SK-N-SH (cell line): ENCODE measurements at regions not wholly inside any gene's neighbourhood (a gene's known extent, or its start where the extent isn't known, plus 50 kb on each side); places are given as distances from the start of the nearest gene placed in this dataset.

Source experiments
- CTCF ChIA-PET: fragments of 300-600, 350-600 bp; formaldehyde crosslinking; extraction: SDS; loops from one replicate; lab custom pipeline; 2021; lab: Yijun Ruan, JAX
- POLR2A ChIA-PET: fragments of 350-600 bp; sonication (Branson Sonifier 250); formaldehyde crosslinking; extraction: SDS; loops from one replicate; lab custom pipeline; 2020; ENCODE audit warnings: antibody characterized with exemption, inconsistent platforms; lab: Yijun Ruan, JAX
- DNase-seq: peaks from one replicate; pipeline ENCODE4 v3.0.0; 2012
- H2AFZ ChIP-seq: fragments of 200-600 bp; sonication (generic); 2 replicates; pipeline ENCODE4 v1.8.1; 2016; ENCODE audit warnings: antibody characterized with exemption, mild to moderate bottlenecking, low read depth
- H3F3A ChIP-seq: fragments of 200-600 bp; sonication (generic); replicated peaks from 2 replicates; pipeline ENCODE3; 2016; ENCODE audit warnings: antibody characterized with exemption, mild to moderate bottlenecking; ENCODE audit not compliant: insufficient read depth
- H3K27ac ChIP-seq, 2 experiments: fragments of 200-500 bp in 1 of 2; fragments of 200-600 bp in 1 of 2; sonication (Bioruptor generic) in 1 of 2; sonication (generic), shearing (Covaris generic) in 1 of 2; 2 replicates each; pipeline versions ENCODE4 v1.5.1 to v1.6.1; 2014 to 2016; ENCODE audit warnings: low read depth in 2 of 2, inconsistent platforms in 1 of 2, low read length in 1 of 2, mild to moderate bottlenecking in 1 of 2, mixed read lengths in 1 of 2
- H3K27me3 ChIP-seq: fragments of 200-600 bp; sonication (generic), shearing (Covaris generic); 2 replicates; pipeline ENCODE4 v1.6.1; 2016; ENCODE audit warnings: mixed run types; ENCODE audit not compliant: insufficient read depth
- H3K36me3 ChIP-seq, 2 experiments: fragments of 200-500 bp in 1 of 2; fragments of 200-600 bp in 1 of 2; sonication (Bioruptor generic) in 1 of 2; sonication (generic) in 1 of 2; replicated peaks in 1 of 2; 2 replicates each; pipeline versions ENCODE3 to v1.5.1; 2014 to 2016; ENCODE audit warnings: low read length in 1 of 2, mild to moderate bottlenecking in 1 of 2; ENCODE audit not compliant: insufficient read depth in 2 of 2, control insufficient read depth in 1 of 2
- H3K4me1 ChIP-seq, 2 experiments: fragments of 200-500 bp in 1 of 2; fragments of 200-600 bp in 1 of 2; sonication (Bioruptor generic) in 1 of 2; sonication (generic), shearing (Covaris generic) in 1 of 2; 2 replicates each; pipeline versions ENCODE4 v1.5.1 to v1.6.1; 2014 to 2016; ENCODE audit warnings: low read depth in 1 of 2, low read length in 1 of 2, mixed run types in 1 of 2; ENCODE audit not compliant: insufficient read depth in 2 of 2, control insufficient read depth in 1 of 2
- H3K4me2 ChIP-seq: fragments of 200-600 bp; sonication (generic), shearing (Covaris generic); 2 replicates; pipeline ENCODE4 v1.6.1; 2017; ENCODE audit warnings: mixed run types
- H3K4me3 ChIP-seq, 2 experiments: fragments of 200-500 bp in 1 of 2; fragments of 200-600 bp in 1 of 2; sonication (Bioruptor generic) in 1 of 2; sonication (generic), shearing (Covaris generic) in 1 of 2; 2 replicates each; pipeline versions ENCODE4 v1.5.1 to v1.8.1; 2014 to 2016; ENCODE audit warnings: low read depth in 2 of 2, inconsistent platforms in 1 of 2, low read length in 1 of 2, mild to moderate bottlenecking in 1 of 2, mixed read lengths in 1 of 2, moderate library complexity in 1 of 2
- H3K79me2 ChIP-seq: fragments of 200-600 bp; sonication (generic); 2 replicates; pipeline ENCODE4 v1.8.1; 2017; ENCODE audit warnings: mild to moderate bottlenecking; ENCODE audit not compliant: insufficient read depth
- H3K9ac ChIP-seq: fragments of 200-600 bp; sonication (generic); 2 replicates; pipeline ENCODE4 v1.6.1; 2017; ENCODE audit warnings: mixed run types
- H3K9me2 ChIP-seq: fragments of 200-600 bp; sonication (generic); 2 replicates; pipeline ENCODE4 v1.6.1; 2017; ENCODE audit warnings: mixed run types
- H3K9me3 ChIP-seq: fragments of 200-600 bp; sonication (generic); 2 replicates; pipeline ENCODE4 v1.6.1; 2017; ENCODE audit warnings: mixed run types, mild to moderate bottlenecking, moderate library complexity
- H4K20me1 ChIP-seq: fragments of 200-600 bp; sonication (generic); 2 replicates; pipeline ENCODE4 v1.6.1; 2017; ENCODE audit warnings: mild to moderate bottlenecking, mixed run types; ENCODE audit not compliant: insufficient read depth
- ELF1 ChIP-seq: IDR thresholded peaks from 2 replicates; pipeline ENCODE4 v1.4.0; 2012
- EZH2phosphoT487 ChIP-seq: fragments of 200-600 bp; sonication (generic); IDR thresholded peaks from 2 replicates; pipeline ENCODE4 v1.6.1; 2017; ENCODE audit warnings: low read depth, mixed run types, mild to moderate bottlenecking, antibody characterized with exemption, moderate library complexity, borderline replicate concordance
- FOSL2 ChIP-seq: IDR thresholded peaks from 2 replicates; pipeline ENCODE4 v1.4.0; 2012; ENCODE audit warnings: low read depth, mild to moderate bottlenecking, moderate library complexity, borderline replicate concordance
- FOXM1 ChIP-seq: IDR thresholded peaks from 2 replicates; pipeline ENCODE4 v1.4.0; 2012; ENCODE audit warnings: low read depth, mild to moderate bottlenecking
- MEF2A ChIP-seq: IDR thresholded peaks from 2 replicates; pipeline ENCODE4 v1.4.0; 2012; ENCODE audit warnings: low read depth, borderline replicate concordance
- MXI1 ChIP-seq: IDR thresholded peaks from 2 replicates; pipeline ENCODE4 v1.6.1; 2012; ENCODE audit warnings: mild to moderate bottlenecking, low read depth, low read length, improper control_type of control experiment
- NFIC ChIP-seq: IDR thresholded peaks from 2 replicates; pipeline ENCODE4 v1.4.0; 2012; ENCODE audit warnings: borderline replicate concordance
- NRF1 ChIP-seq: IDR thresholded peaks from 2 replicates; pipeline ENCODE4 v1.6.1; 2012; ENCODE audit warnings: low read depth, mild to moderate bottlenecking, low read length
- POLR2AphosphoS5 ChIP-seq: IDR thresholded peaks from 2 replicates; pipeline ENCODE4 v1.6.1; 2012; ENCODE audit warnings: low read depth, low read length
- RAD21 ChIP-seq: IDR thresholded peaks from 2 replicates; pipeline ENCODE4 v1.6.1; 2012; ENCODE audit warnings: mild to moderate bottlenecking, low read length
- RCOR1 ChIP-seq: fragments of 150-350 bp; IDR thresholded peaks from 2 replicates; pipeline ENCODE4 v1.6.1; 2017; ENCODE audit warnings: antibody characterized with exemption, low read length
- RFX5 ChIP-seq: IDR thresholded peaks from 2 replicates; pipeline ENCODE4 v1.6.1; 2012; ENCODE audit warnings: mild to moderate bottlenecking, improper control_type of control experiment, low read length
- RXRA ChIP-seq: IDR thresholded peaks from 2 replicates; pipeline ENCODE4 v1.4.0; 2012; ENCODE audit warnings: low read depth, mild to moderate bottlenecking, borderline replicate concordance
- SIN3A ChIP-seq: IDR thresholded peaks from 2 replicates; pipeline ENCODE4 v1.6.1; 2012; ENCODE audit warnings: low read depth, mild to moderate bottlenecking, low read length, moderate library complexity, borderline replicate concordance
- SMC3 ChIP-seq: IDR thresholded peaks from 2 replicates; pipeline ENCODE4 v1.6.1; 2012; ENCODE audit warnings: low read depth, low read length, improper control_type of control experiment
- TAF1 ChIP-seq: IDR thresholded peaks from 2 replicates; pipeline ENCODE4 v1.6.1; 2012; ENCODE audit warnings: low read depth, mild to moderate bottlenecking, low read length, moderate library complexity, borderline replicate concordance
- TEAD4 ChIP-seq: IDR thresholded peaks from 2 replicates; pipeline ENCODE4 v1.4.0; 2012; ENCODE audit warnings: mild to moderate bottlenecking, borderline replicate concordance; ENCODE audit not compliant: insufficient read depth
- WGBS: methylation state at CpG from one replicate; pipeline ENCODE4 v1.1.6; 2017; ENCODE audit warnings: low lambda C conversion rate; 5-methylcytosine and 5-hydroxymethylcytosine counted together
- TF ChIP-seq, protein P1 (sequence below): fragments of 150-350 bp; IDR thresholded peaks from 2 replicates; pipeline ENCODE4 v1.6.1; 2016; ENCODE audit warnings: mild to moderate bottlenecking, low read depth, low read length
- TF ChIP-seq, protein P2 (sequence below): fragments of 150-350 bp; IDR thresholded peaks from 2 replicates; pipeline ENCODE4 v1.6.1; 2017; ENCODE audit warnings: antibody characterized with exemption, low read length, low read depth, borderline replicate concordance
- TF ChIP-seq, protein P3 (sequence below): IDR thresholded peaks from 2 replicates; pipeline ENCODE4 v1.4.0; 2012; ENCODE audit warnings: low read depth
- TF ChIP-seq, protein P4 (sequence below): IDR thresholded peaks from 2 replicates; pipeline ENCODE4 v1.6.1; 2012; ENCODE audit warnings: mild to moderate bottlenecking, low read depth, low read length, moderate library complexity

DNA sequence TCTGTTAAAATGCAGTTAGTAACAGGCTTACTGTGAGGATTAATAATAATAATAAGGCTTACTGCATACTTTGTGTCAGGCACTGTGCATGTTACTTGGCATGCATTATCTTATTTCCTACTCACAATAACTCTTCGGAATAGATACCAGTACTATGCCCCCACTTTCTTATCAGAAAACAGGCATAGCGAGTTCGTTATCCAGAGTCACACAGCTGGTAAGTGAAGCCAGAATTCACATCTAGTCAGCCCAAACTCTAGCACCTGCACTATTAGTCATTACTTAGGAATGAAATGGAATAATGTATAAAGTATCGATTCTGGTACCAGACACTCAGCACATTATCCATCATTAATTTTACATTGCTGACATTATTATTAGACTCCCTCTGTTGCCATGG lies 155.7 kb upstream of the BLID start:
- Histone ChIP-seq H3K9me2 (no peaks in the 10 kb centered on the region), H3K36me3 (no peaks in the 10 kb centered on the region), H3K27me3 (no peaks in the 10 kb centered on the region), H3F3A (no peaks in the 10 kb centered on the region), H2AFZ (no peak overlapping the region), H3K9me3 (no peaks in the 10 kb centered on the region), H3K4me1 (peaks cover 7 to 14% of the 10 kb centered on the region in 2 experiments; a peak in 3 of 4 replicates), H3K27ac (no peak overlapping the region), H3K4me3 (no peak overlapping the region), H4K20me1 (no peaks in the 10 kb centered on the region), H3K79me2 (no peaks in the 10 kb centered on the region), H3K4me2 (no peak overlapping the region), H3K9ac (no peak overlapping the region)
- CTCF ChIA-PET, result interaction anchor here (1.4 to 1.7 kb wide), 2 partner anchors 56 to 234 kb away, joined by 3 read pairs; no protein-coding TSS in a partner anchor
- 75% methylated on average over 4 of the region's 4 CpGs for WGBS
- no peak for DNase-seq
- TF ChIP-seq TAF1, result no peak
- no peak for TF ChIP-seq MXI1
- TF ChIP-seq SMC3, result no peak
- TF ChIP-seq MEF2A, result no peak
- no peak for TF ChIP-seq NFIC
- POLR2A ChIA-PET, result no interaction called here

DNA sequence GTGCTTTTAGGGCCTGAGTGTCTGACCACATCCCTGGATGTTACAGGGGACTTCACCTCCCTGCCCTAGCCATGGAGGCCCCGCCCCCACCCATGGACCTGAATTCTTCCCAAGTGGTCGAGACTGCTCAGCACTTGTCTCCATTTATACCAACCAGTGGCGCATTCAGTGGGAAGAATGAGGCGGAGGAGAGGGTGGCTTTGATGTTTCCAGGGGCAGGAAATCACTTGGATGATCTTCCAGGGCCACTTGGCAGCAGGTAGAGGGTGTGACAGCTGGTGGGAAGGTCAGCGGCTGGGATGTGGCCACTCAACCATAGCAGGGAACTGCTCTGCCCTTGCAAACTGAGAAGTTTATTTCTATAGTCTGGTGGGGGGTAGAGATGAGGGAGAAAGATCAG lies 155.1 kb upstream of the BLID start:
- WGBS, result 59% methylated on average over 5 of the region's 5 CpGs
- POLR2A ChIA-PET, result no interaction called here
- no peak overlapping the region for H3K4me2 ChIP-seq
- no peak overlapping the region for H3K27ac ChIP-seq
- TF ChIP-seq MEF2A, result no peak
- TF ChIP-seq RFX5, result no peak
- TF ChIP-seq, protein P1, sequence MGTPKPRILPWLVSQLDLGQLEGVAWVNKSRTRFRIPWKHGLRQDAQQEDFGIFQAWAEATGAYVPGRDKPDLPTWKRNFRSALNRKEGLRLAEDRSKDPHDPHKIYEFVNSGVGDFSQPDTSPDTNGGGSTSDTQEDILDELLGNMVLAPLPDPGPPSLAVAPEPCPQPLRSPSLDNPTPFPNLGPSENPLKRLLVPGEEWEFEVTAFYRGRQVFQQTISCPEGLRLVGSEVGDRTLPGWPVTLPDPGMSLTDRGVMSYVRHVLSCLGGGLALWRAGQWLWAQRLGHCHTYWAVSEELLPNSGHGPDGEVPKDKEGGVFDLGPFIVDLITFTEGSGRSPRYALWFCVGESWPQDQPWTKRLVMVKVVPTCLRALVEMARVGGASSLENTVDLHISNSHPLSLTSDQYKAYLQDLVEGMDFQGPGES, result no peak
- TF ChIP-seq, protein P2, sequence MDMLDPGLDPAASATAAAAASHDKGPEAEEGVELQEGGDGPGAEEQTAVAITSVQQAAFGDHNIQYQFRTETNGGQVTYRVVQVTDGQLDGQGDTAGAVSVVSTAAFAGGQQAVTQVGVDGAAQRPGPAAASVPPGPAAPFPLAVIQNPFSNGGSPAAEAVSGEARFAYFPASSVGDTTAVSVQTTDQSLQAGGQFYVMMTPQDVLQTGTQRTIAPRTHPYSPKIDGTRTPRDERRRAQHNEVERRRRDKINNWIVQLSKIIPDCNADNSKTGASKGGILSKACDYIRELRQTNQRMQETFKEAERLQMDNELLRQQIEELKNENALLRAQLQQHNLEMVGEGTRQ, result no peak
- no peak for TF ChIP-seq SIN3A
- TF ChIP-seq, protein P3, sequence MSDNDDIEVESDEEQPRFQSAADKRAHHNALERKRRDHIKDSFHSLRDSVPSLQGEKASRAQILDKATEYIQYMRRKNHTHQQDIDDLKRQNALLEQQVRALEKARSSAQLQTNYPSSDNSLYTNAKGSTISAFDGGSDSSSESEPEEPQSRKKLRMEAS, result no peak
- no peak for TF ChIP-seq RAD21
- TF ChIP-seq ELF1, result no peak
- no peak for TF ChIP-seq RXRA
- TF ChIP-seq, protein P4, sequence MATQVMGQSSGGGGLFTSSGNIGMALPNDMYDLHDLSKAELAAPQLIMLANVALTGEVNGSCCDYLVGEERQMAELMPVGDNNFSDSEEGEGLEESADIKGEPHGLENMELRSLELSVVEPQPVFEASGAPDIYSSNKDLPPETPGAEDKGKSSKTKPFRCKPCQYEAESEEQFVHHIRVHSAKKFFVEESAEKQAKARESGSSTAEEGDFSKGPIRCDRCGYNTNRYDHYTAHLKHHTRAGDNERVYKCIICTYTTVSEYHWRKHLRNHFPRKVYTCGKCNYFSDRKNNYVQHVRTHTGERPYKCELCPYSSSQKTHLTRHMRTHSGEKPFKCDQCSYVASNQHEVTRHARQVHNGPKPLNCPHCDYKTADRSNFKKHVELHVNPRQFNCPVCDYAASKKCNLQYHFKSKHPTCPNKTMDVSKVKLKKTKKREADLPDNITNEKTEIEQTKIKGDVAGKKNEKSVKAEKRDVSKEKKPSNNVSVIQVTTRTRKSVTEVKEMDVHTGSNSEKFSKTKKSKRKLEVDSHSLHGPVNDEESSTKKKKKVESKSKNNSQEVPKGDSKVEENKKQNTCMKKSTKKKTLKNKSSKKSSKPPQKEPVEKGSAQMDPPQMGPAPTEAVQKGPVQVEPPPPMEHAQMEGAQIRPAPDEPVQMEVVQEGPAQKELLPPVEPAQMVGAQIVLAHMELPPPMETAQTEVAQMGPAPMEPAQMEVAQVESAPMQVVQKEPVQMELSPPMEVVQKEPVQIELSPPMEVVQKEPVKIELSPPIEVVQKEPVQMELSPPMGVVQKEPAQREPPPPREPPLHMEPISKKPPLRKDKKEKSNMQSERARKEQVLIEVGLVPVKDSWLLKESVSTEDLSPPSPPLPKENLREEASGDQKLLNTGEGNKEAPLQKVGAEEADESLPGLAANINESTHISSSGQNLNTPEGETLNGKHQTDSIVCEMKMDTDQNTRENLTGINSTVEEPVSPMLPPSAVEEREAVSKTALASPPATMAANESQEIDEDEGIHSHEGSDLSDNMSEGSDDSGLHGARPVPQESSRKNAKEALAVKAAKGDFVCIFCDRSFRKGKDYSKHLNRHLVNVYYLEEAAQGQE, result no peak
- no peak for TF ChIP-seq POLR2AphosphoS5
- TF ChIP-seq TEAD4, result no peak
- no peak for TF ChIP-seq FOSL2
- TF ChIP-seq RCOR1, result no peak
- TF ChIP-seq FOXM1, result no peak
- no peak for TF ChIP-seq EZH2phosphoT487
- TF ChIP-seq NRF1, result no peak
- no peak for TF ChIP-seq NFIC
- no peaks in the 10 kb centered on the region for H3K9me3 ChIP-seq
- H3K4me3 ChIP-seq, result no peak overlapping the region
- no peaks in the 10 kb centered on the region for H3K9me2 ChIP-seq
- no peaks in the 10 kb centered on the region for H3K27me3 ChIP-seq
- H3K9ac ChIP-seq, result no peak overlapping the region
- no peaks in the 10 kb centered on the region for H4K20me1 ChIP-seq
- no peaks in the 10 kb centered on the region for H3K79me2 ChIP-seq
- CTCF ChIA-PET, result interaction anchor here (1.7 to 1.9 kb wide), 2 partner anchors 56 to 235 kb away, joined by 3 to 6 read pairs; no protein-coding TSS in a partner anchor
- no peak for DNase-seq
- no peaks in the 10 kb centered on the region for H3F3A ChIP-seq
- no peaks in the 10 kb centered on the region for H3K36me3 ChIP-seq
- H2AFZ ChIP-seq, result no peak overlapping the region
- peaks cover 7 to 14% of the 10 kb centered on the region in 2 experiments; a peak in 3 of 4 replicates for H3K4me1 ChIP-seq
